ENCODE measurements at regions not wholly inside any gene's neighbourhood (a gene's known extent, or its start where the extent isn't known, plus 50 kb on each side); places are given as distances from the start of the nearest gene placed in this dataset.

DNA sequence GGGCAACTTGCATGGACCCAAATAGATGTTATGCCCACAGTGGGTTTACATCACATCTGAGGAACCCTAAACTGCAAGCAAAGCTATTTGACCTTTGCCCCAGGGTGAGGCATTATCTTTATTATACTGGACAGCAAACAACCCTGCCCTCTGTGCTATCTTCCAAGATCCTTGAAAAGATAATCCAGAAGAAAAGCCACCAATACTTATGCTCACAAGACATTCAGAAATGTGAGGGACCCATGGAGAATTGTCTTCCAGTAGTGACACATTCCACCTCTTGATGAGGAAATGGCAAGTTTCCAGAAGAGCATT, 53.0 kb upstream of the NDUFV2 start:
- TF ChIP-seq, protein P1, sequence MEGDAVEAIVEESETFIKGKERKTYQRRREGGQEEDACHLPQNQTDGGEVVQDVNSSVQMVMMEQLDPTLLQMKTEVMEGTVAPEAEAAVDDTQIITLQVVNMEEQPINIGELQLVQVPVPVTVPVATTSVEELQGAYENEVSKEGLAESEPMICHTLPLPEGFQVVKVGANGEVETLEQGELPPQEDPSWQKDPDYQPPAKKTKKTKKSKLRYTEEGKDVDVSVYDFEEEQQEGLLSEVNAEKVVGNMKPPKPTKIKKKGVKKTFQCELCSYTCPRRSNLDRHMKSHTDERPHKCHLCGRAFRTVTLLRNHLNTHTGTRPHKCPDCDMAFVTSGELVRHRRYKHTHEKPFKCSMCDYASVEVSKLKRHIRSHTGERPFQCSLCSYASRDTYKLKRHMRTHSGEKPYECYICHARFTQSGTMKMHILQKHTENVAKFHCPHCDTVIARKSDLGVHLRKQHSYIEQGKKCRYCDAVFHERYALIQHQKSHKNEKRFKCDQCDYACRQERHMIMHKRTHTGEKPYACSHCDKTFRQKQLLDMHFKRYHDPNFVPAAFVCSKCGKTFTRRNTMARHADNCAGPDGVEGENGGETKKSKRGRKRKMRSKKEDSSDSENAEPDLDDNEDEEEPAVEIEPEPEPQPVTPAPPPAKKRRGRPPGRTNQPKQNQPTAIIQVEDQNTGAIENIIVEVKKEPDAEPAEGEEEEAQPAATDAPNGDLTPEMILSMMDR (conservative IDR thresholded peaks at IDR 0.05; ENCODE audit: low read length): no peak
- TF ChIP-seq EZH2phosphoT487 (IDR thresholded peaks at IDR 0.05; ENCODE audit: borderline replicate concordance, low read depth, low read length): no peak

All from OCI-LY7 (cell line).